Mammary epithelial cell (primary cell): ENCODE measurements at regions not wholly inside any gene's neighbourhood (a gene's known extent, or its start where the extent isn't known, plus 50 kb on each side); places are given as distances from the start of the nearest gene placed in this dataset.

ENCODE experiments used
- EZH2 ChIP-seq: IDR thresholded peaks from 2 replicates; pipeline ENCODE4 v1.6.1; 2012; ENCODE audit warnings: low read length, inconsistent platforms, borderline replicate concordance
- TF ChIP-seq, protein P1 (sequence below), 2 donors: IDR thresholded peaks in 1 of 2; conservative IDR thresholded peaks in 1 of 2; 2 replicates each; pipeline ENCODE4 v1.5.1; 2011 to 2012; ENCODE audit warnings: inconsistent platforms in 2 of 2, low read length in 2 of 2, mild to moderate bottlenecking in 2 of 2, control low read depth in 1 of 2, low read depth in 1 of 2; ENCODE audit not compliant: insufficient read depth in 1 of 2; ENCODE audit errors: extremely low read depth in 1 of 2

DNA sequence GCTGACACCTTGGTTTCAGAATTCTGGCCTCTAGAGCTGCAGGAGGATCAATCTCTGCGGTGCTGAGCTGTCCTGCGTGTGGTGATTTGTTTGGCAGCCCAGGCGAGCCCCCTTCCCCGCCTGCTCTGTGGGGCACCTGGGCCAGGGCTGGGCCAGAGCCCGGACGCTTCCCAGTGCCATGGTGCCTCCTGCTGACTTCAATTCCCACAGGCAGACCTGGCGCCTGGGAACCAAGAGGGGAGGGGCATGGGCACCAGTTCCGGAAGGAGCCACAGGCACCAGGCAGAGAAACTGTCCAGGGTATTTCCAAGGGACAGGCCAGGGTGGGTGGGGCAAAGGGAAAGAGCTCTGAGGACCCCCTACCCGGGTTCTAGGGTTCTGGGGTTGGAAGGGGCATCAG lies 197.8 kb downstream of the CTTN start:
- TF ChIP-seq, protein P1, sequence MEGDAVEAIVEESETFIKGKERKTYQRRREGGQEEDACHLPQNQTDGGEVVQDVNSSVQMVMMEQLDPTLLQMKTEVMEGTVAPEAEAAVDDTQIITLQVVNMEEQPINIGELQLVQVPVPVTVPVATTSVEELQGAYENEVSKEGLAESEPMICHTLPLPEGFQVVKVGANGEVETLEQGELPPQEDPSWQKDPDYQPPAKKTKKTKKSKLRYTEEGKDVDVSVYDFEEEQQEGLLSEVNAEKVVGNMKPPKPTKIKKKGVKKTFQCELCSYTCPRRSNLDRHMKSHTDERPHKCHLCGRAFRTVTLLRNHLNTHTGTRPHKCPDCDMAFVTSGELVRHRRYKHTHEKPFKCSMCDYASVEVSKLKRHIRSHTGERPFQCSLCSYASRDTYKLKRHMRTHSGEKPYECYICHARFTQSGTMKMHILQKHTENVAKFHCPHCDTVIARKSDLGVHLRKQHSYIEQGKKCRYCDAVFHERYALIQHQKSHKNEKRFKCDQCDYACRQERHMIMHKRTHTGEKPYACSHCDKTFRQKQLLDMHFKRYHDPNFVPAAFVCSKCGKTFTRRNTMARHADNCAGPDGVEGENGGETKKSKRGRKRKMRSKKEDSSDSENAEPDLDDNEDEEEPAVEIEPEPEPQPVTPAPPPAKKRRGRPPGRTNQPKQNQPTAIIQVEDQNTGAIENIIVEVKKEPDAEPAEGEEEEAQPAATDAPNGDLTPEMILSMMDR (conservative IDR thresholded peaks at IDR 0.05 in 1 of 2, IDR thresholded peaks at IDR 0.05 in 1 of 2; ENCODE audit: extremely low read depth in 1 of 2, insufficient read depth in 1 of 2, low read depth in 1 of 2, low read length in 2 of 2), result no peak
- no peak for TF ChIP-seq EZH2
